Vagina (tissue), 2 donors: ENCODE measurements at regions not wholly inside any gene's neighbourhood (a gene's known extent, or its start where the extent isn't known, plus 50 kb on each side); places are given as distances from the start of the nearest gene placed in this dataset.

Source experiments
- POLR2A ChIP-seq, 2 donors: fragments of 450-650 bp; IDR thresholded peaks; one replicate each; pipeline ENCODE4 v1.6.1; 2017; ENCODE audit warnings: antibody characterized with exemption in 2 of 2, mild to moderate bottlenecking in 2 of 2, moderate library complexity in 2 of 2
- POLR2AphosphoS5 ChIP-seq, 2 donors: sonication (generic); formaldehyde crosslinking; IDR thresholded peaks; one replicate each; pipeline ENCODE4 v1.9.0; 2017; ENCODE audit warnings: antibody characterized with exemption in 2 of 2, mild to moderate bottlenecking in 2 of 2, low read depth in 1 of 2; ENCODE audit not compliant: insufficient read depth in 1 of 2
- TF ChIP-seq, protein P1 (sequence below), 3 experiments: fragments of 450-650 bp in 2 of 3; fragments of 200-600 bp in 1 of 3; sonication (generic) in 1 of 3; IDR thresholded peaks; one replicate each; pipeline ENCODE4 v1.5.1; 2017 to 2019; ENCODE audit warnings: antibody characterized with exemption in 3 of 3, mild to moderate bottlenecking in 2 of 3, moderate library complexity in 2 of 3

DNA sequence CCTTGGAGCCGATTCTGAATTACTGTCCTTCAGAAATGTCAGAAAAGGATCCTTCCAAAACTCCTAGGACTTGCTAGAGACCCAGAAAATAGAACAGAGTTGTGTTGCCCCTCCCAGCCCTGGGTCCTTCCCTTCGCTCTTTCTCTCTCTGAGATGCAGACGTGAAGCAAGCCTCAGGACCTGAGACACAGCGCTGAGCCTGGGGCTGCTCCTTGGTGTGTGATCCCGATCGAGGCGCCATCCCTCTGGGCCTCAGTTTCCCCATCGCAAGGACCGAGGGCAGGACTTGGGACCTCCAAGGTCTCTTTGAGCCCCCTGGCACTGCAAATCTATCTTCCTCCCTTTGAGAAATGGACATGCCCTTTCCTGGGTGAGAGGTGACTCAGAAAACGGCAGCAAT lies 533.5 kb downstream of the TBC1D22A start:
- TF ChIP-seq, protein P1, sequence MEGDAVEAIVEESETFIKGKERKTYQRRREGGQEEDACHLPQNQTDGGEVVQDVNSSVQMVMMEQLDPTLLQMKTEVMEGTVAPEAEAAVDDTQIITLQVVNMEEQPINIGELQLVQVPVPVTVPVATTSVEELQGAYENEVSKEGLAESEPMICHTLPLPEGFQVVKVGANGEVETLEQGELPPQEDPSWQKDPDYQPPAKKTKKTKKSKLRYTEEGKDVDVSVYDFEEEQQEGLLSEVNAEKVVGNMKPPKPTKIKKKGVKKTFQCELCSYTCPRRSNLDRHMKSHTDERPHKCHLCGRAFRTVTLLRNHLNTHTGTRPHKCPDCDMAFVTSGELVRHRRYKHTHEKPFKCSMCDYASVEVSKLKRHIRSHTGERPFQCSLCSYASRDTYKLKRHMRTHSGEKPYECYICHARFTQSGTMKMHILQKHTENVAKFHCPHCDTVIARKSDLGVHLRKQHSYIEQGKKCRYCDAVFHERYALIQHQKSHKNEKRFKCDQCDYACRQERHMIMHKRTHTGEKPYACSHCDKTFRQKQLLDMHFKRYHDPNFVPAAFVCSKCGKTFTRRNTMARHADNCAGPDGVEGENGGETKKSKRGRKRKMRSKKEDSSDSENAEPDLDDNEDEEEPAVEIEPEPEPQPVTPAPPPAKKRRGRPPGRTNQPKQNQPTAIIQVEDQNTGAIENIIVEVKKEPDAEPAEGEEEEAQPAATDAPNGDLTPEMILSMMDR (IDR thresholded peaks at IDR 0.05), result no peak
- TF ChIP-seq POLR2AphosphoS5 (IDR thresholded peaks at IDR 0.05; ENCODE audit: insufficient read depth in 1 of 2, low read depth in 1 of 2) (no peak), POLR2A (IDR thresholded peaks at IDR 0.05) (no peak)
